Glutamatergic neuron (in vitro differentiated cells): ENCODE measurements at regions not wholly inside any gene's neighbourhood (a gene's known extent, or its start where the extent isn't known, plus 50 kb on each side); places are given as distances from the start of the nearest gene placed in this dataset.
"Not testable (repeated sequence)": the region's sequence is repeated elsewhere in the genome, so short reads cannot be mapped to it uniquely, and the experiment has no call there.

Experiments
- DNase-seq: peaks from one replicate; pipeline ENCODE4 v3.0.0; 2022
- H3K27ac Mint-ChIP-seq: one replicate; pipeline ENCODE4 v1.8.0; 2020; ENCODE audit warnings: mild to moderate bottlenecking, mixed read lengths, inconsistent platforms; ENCODE audit not compliant: unreplicated experiment
- H3K27me3 Mint-ChIP-seq: one replicate; pipeline ENCODE4 v1.8.0; 2020; ENCODE audit warnings: mild to moderate bottlenecking, moderate library complexity, mixed read lengths, inconsistent platforms; ENCODE audit not compliant: unreplicated experiment
- H3K36me3 Mint-ChIP-seq: one replicate; pipeline ENCODE4 v1.8.0; 2020; ENCODE audit warnings: mild to moderate bottlenecking, mixed read lengths, inconsistent platforms; ENCODE audit not compliant: unreplicated experiment
- H3K4me1 Mint-ChIP-seq: one replicate; pipeline ENCODE4 v1.8.0; 2020; ENCODE audit warnings: mild to moderate bottlenecking, low read depth, mixed read lengths, inconsistent platforms; ENCODE audit not compliant: unreplicated experiment
- H3K4me3 Mint-ChIP-seq: one replicate; pipeline ENCODE4 v1.8.0; 2020; ENCODE audit warnings: mild to moderate bottlenecking, mixed read lengths, inconsistent platforms; ENCODE audit not compliant: unreplicated experiment
- H3K9me3 Mint-ChIP-seq: one replicate; pipeline ENCODE4 v1.8.0; 2020; ENCODE audit warnings: mild to moderate bottlenecking, moderate library complexity, mixed read lengths, inconsistent platforms; ENCODE audit not compliant: unreplicated experiment
- CTCF ChIP-seq: fragments of 200-600 bp; sonication (generic); IDR thresholded peaks from one replicate; pipeline ENCODE4 v1.5.0; 2021; ENCODE audit not compliant: partially characterized antibody, unreplicated experiment

- Mint-ChIP-seq H3K36me3 (peaks cover 18% of the 10 kb centered on the region), H3K9me3 (peaks cover 29% of the 10 kb centered on the region), H3K4me3 (peak overlapping the region; percentile 79), H3K4me1 (peaks cover 47% of the 10 kb centered on the region), H3K27me3 (peaks cover 19% of the 10 kb centered on the region), H3K27ac (peak overlapping the region; percentile 99)
- peak; percentile 36 for DNase-seq
- TF ChIP-seq CTCF: no peak
Observed at GRCh38 chr10:29702273-29703164, 67.7 kb upstream of the SVIL start.

- Mint-ChIP-seq H3K27me3 (peaks cover 19% of the 10 kb centered on the region), H3K9me3 (peaks cover 19% of the 10 kb centered on the region), H3K27ac (peak overlapping the region; percentile 91), H3K4me3 (no peak overlapping the region), H3K4me1 (peaks cover 47% of the 10 kb centered on the region), H3K36me3 (peaks cover 8% of the 10 kb centered on the region)
- TF ChIP-seq CTCF: no peak
- no peak for DNase-seq
Observed at GRCh38 chr10:29701306-29701705, 66.5 kb upstream of the SVIL start.

GRCh38 chr10:29699621-29700020 lies 64.8 kb upstream of the SVIL start:
- Mint-ChIP-seq H3K27ac (peak overlapping the region; percentile 86), H3K4me3 (no peak overlapping the region)

GRCh38 chr10:29698773-29699490 lies 64.2 kb upstream of the SVIL start:
- no peak for DNase-seq
- TF ChIP-seq CTCF: no peak
- H3K4me1 Mint-ChIP-seq: peaks cover 38% of the 10 kb centered on the region
- H3K36me3 Mint-ChIP-seq: no peaks in the 10 kb centered on the region
- no peak overlapping the region for H3K4me3 Mint-ChIP-seq
- H3K27ac Mint-ChIP-seq: peak overlapping the region; percentile 86
- peaks cover 15% of the 10 kb centered on the region for H3K27me3 Mint-ChIP-seq
- H3K9me3 Mint-ChIP-seq: peaks cover 12% of the 10 kb centered on the region

More at GRCh38 chr10:29699621-29700020, 64.8 kb upstream of the SVIL start:
- H3K4me1 Mint-ChIP-seq: peaks cover 45% of the 10 kb centered on the region
- peaks cover 22% of the 10 kb centered on the region for H3K27me3 Mint-ChIP-seq
- peaks cover 17% of the 10 kb centered on the region for H3K9me3 Mint-ChIP-seq
- TF ChIP-seq CTCF: no peak
- H3K36me3 Mint-ChIP-seq: peaks cover 5% of the 10 kb centered on the region
- no peak for DNase-seq

GRCh38 chr10:29696581-29696980 lies 61.8 kb upstream of the SVIL start:
- not testable (repeated sequence) for H3K27ac Mint-ChIP-seq, DNase-seq, H3K9me3 Mint-ChIP-seq, H3K36me3 Mint-ChIP-seq, H3K4me3 Mint-ChIP-seq, H3K27me3 Mint-ChIP-seq
- peaks cover 44% of the 10 kb centered on the region for H3K4me1 Mint-ChIP-seq
